Fibroblast of skin of abdomen (primary cell): ENCODE measurements at regions not wholly inside any gene's neighbourhood (a gene's known extent, or its start where the extent isn't known, plus 50 kb on each side); places are given as distances from the start of the nearest gene placed in this dataset.
A peak's percentile ranks its signal among the peaks of the same experiment; 100 is the strongest.

Experiments
- DNase-seq: peaks from one replicate; pipeline ENCODE4 v3.0.0-alpha.2; 2013

- DNase-seq, result peak; percentile 87
These were observed 275.2 kb downstream of the IRS1 start for GRCh38 chr2:226524381-226524843.

- DNase-seq, result no peak
These were observed 278.9 kb downstream of the IRS1 start for GRCh38 chr2:226520723-226521122.

GRCh38 chr2:226515344-226516055 lies 284.1 kb downstream of the IRS1 start:
- peak; percentile 61 for DNase-seq

GRCh38 chr2:226514895-226515294 lies 284.7 kb downstream of the IRS1 start:
- peak; percentile 60 for DNase-seq

- DNase-seq, result no peak
These were observed 288.3 kb downstream of the IRS1 start for GRCh38 chr2:226511311-226511710.

GRCh38 chr2:226508683-226509082 lies 290.9 kb downstream of the IRS1 start:
- DNase-seq, result no peak

GRCh38 chr2:226508005-226508404 lies 291.6 kb downstream of the IRS1 start:
- DNase-seq, result no peak

GRCh38 chr2:226497146-226497909 lies 302.3 kb downstream of the IRS1 start:
- no peak for DNase-seq

- DNase-seq, result no peak
These were observed 303.4 kb downstream of the IRS1 start for GRCh38 chr2:226496273-226496550.

- DNase-seq, result no peak
These were observed 304.0 kb downstream of the IRS1 start for GRCh38 chr2:226495466-226496272.

GRCh38 chr2:226491112-226491511 lies 308.5 kb downstream of the IRS1 start:
- DNase-seq, result no peak

GRCh38 chr2:226489775-226490541 lies 309.7 kb downstream of the IRS1 start:
- DNase-seq, result peak; percentile 93

- no peak for DNase-seq
These were observed 311.6 kb downstream of the IRS1 start for GRCh38 chr2:226488034-226488433.

GRCh38 chr2:226487573-226487972 lies 312.0 kb downstream of the IRS1 start:
- DNase-seq, result peak; percentile 30

- peak; percentile 82 for DNase-seq
These were observed 315.6 kb downstream of the IRS1 start for GRCh38 chr2:226483745-226484619.

GRCh38 chr2:226483143-226483542 lies 316.5 kb downstream of the IRS1 start:
- no peak for DNase-seq

- DNase-seq, result peak; percentile 86
These were observed 321.4 kb downstream of the IRS1 start for GRCh38 chr2:226478109-226478809.

- no peak for DNase-seq
These were observed 322.2 kb downstream of the IRS1 start for GRCh38 chr2:226477221-226478108.

GRCh38 chr2:226475650-226476049 lies 324.0 kb downstream of the IRS1 start:
- peak; percentile 88 for DNase-seq

GRCh38 chr2:226474131-226474530 lies 325.5 kb downstream of the IRS1 start:
- no peak for DNase-seq
